Cerebellar cortex (tissue), 1 donor: ENCODE measurements at regions not wholly inside any gene's neighbourhood (a gene's known extent, or its start where the extent isn't known, plus 50 kb on each side); places are given as distances from the start of the nearest gene placed in this dataset.
"Not testable (repeated sequence)": the region's sequence is repeated elsewhere in the genome, so short reads cannot be mapped to it uniquely, and the experiment has no call there.

Source experiments
- DNase-seq: peaks from one replicate; pipeline ENCODE4 v3.0.0-alpha.2; 2015; ENCODE audit warnings: low spot score

DNA sequence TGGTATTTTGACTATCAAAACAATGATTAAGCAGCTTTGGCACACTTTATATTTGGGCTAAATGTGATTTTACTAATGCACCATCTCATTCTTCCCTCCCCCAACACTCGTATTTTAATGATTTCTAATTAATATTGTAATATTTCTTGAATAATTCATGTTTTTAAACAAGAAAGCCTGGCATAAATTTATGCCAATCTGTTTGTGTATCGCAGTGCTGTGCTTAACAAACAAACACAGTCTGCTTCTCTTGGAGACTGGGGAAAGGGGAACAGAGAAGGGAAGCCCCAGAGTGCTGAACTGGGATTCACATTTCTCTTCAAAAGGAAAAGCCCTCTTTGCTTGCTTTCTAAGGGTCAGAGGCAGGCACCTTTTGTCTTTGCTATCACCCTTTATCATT, 496.9 kb upstream of the STXBP6 start:
- no peak for DNase-seq

DNA sequence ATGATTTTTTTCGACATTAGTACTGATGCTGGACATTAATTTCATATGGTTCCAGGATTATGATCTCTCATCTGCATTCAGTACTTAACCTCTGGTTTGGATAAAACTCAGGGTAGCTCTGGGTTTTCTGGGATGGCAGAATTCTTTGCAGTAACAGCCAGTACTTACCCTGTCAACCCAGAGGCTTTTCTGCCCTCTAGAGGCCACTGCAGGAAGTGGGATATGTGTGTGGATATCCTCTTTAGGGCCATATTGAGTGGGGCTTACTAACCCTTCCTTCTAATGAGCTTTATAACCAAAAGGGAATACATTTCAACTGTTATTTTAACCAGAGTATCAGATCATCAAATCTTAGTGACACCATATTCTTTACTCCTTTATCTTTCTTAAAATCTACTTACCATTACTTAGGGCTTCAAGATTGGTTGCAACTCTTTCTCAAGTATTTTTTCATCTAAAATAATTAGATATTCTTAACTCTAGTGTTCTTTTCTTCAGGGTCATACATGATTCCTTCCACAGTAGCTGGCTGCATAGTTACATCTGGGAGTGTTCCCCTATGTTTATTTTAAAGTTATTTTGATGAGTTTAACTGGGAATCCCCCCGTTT, 488.0 kb upstream of the STXBP6 start:
- peak; percentile 21 for DNase-seq

DNA sequence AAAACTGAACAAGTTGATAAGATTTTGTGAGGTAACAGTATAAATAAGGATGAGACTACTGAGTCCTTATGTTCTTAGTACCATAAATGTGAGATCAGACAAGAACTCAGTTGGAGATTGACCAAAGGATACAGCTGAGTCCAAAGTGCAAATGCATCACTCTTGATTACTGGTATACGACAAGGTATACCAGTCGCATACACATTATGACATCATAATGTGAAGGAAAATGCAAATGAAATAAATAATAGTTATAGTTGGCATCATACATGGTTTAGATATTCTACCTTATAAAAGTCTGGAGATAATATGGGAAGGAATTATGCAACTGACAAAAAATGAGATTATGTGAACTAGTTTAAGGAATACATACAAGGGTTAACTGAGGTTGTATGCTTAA, 476.3 kb upstream of the STXBP6 start:
- DNase-seq, result no peak

DNA sequence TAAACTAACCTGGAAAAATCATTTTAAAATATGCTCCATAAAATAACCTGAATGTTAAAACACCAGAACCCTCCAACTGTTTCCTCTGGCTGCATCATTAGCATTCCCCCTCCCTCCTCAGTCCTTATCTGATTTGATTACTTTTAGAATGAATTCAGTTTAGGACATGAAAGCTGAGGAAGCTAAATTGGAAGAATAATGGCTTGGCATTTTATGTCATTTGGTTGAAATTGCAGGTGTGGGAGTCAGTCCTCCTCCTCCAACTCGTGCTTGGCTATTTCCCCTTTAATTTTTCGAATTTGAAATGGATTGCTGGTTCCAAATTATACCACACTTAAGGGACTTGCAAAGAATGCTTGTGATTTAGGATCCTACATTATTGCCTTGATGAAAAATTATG, 473.0 kb upstream of the STXBP6 start:
- no peak for DNase-seq

DNA sequence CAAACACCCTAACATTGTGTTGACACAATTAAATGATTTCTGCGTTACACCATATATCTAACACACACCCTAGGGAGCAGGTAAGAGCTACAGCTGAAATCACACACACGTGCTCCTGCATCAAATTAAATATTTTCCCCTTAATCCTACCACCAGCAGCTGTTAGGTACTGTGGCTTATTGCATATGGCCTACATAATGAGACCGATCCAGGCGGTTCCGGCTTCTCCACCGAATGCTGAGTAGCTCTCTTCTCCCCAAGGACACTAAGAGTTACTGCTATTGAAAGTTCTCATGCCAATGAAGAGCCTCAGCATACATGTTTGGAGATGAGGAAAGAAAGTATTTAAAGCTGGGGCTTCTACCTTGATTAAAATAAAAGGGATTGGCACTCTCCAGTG, 472.2 kb upstream of the STXBP6 start:
- no peak for DNase-seq

DNA sequence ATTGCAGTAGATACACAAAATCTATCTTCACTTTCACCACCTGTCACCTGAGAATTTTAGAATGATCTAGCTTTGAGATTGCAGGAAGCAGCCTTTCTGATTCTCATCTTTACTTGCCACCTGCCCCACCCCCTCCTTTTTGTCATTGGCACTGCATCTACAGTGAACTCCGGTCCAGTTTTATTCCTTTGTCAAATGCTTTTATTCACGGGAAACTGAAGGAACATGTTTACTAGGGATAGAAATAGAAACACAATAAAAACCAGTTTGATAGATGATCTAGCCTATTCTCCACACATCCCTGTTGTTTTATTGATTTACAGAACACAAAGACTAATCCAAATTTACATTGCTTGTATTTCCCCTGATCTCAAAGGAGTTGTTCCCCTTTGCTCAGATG, 471.7 kb upstream of the STXBP6 start:
- no peak for DNase-seq

DNA sequence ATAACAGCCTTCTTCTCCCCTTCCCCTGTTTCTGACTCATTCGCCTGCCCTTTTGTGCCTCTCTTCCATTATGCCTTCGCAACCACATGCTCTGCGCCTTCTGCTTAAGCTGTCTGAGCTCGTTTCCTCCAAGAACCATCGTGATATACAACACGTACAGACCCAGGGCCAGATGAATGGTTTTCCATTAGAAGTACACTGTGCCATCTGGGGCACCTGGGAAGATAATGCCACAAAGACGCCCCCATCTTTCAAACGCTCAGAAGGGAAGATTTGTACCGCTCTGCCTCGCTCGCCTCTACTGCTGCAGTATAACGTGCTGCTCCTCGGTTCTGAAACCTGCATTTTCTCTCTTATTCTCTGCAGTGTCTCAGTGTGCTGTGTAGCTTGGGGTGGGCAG, 470.9 kb upstream of the STXBP6 start:
- no peak for DNase-seq

DNA sequence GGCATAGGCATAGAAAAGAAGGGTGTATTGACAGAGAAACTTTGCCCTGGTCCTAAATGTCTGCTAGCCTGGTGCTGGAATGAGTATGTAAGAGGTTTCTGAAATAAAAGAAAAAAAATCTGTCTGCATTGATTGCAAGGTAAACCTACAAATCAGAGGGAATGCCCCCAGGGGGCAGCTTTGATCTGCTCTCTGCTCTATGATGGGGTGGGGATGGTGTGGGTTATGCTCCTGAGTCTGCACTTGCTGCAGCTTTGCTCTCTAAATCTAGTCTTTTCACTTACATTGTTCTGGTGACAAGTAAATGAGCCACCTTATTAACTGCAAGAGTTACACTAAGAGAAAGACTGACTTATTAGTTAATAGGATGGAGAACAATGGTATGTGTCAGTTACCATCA, 468.4 kb upstream of the STXBP6 start:
- no peak for DNase-seq

DNA sequence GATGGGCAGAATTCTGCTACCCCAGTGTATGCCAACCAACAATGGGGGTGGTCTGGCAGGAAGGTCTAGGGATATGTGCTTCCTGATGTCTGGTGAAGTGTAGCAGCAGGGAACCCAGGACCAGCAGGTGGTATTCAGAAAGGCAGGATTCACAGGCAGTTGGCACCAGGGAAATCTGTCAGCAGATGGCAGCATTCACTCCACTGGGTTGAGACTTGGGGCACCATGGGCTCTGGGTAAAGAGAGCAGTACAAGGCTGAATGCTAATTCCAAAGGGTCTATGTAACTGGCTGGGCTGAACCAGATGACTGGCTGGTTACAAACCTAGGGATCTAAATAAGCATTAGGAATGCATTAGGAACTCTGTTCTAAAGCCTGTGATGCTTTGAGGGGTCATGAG, 466.9 kb upstream of the STXBP6 start:
- no peak for DNase-seq

DNA sequence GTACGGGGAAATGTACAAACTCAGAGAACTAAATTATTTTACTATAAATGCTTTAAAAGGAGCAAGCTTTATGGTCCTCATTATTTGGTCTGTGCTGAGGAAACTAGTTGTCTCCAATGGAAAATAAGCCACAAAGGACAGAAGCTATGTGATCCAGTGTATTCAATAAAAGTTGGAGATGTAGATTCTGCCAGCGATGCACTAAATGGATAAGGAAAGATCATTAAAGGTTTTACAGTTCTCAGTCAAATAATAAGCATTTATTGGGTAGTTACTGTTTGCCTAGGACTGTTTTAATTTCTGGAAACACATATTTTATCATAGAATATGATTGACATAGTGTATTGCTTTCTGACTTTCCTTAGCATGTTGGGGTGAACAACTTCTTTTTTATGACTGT, 458.9 kb upstream of the STXBP6 start:
- no peak for DNase-seq

DNA sequence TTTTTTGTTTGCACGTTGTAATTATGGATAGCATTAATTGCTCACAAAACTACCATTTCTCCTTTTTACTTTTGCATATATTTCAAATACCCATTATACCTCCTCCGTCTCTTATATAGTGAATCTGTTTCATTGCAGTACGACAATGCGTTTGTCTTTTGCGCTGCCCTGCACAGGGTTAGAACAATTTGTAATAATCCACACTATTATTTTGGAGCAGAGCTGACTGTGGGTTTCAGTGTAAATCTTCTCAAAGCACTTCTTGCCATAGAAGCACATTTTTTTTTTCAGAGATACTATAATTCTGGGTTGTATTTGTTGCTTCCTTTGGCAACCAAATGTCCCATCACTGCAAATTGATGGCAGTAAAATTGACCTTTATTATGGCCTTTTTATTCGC, 451.8 kb upstream of the STXBP6 start:
- no peak for DNase-seq

DNA sequence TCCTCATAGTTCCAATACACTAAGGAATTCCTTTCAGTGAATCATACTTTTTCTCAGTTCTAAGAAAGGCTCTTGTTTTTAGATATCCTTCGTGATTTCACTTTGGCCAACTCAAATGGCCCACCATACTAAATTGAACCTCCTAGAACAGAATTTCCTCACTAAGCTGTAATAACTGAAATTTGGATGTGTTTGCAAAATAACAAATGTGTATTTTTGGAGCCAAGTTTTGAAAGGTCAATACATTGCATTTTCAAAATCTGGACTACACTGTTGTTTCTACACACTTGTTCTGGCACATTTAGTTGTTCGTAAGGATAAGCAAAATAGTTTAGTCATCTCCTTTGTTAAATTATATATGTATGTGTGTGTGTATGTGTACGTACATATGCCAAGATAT, 439.0 kb upstream of the STXBP6 start:
- DNase-seq, result no peak

DNA sequence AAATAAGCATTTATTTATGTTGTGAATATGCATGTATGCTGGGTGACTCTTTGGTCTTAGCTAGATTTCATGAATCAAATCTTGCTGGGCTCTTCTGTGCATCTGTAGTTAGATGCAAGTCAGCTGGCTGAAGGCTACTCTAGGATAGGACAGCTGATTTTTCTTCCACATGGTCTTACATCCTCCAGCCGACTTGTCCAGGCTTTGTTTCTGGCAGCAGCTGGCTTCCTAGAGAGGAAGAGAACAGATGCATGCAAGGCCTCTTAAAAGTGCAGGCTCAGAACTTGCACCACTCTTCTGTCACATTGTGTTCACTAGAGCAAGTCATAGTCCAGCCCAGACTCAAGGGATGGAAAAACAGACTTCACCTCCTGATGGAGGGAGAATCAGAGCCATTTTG, 435.4 kb upstream of the STXBP6 start:
- no peak for DNase-seq

DNA sequence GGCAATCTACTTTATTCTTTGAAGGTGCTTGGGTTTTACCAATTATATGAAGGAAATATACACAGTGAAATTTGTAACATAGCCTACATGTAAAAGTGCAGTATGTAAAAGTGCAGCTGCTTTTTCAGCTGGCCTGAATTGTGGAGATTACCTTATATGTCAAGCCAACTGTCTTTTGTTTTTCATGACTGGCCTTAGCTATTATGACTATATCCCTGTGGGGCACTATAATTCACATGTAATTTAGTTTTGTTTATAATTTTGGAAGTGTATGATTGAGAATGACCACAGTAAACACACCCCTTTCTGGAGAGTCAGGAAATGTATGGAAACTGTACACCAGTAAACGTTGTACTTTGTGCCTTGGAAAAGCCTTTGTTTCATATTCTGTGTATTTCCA, 435.0 kb upstream of the STXBP6 start:
- no peak for DNase-seq

DNA sequence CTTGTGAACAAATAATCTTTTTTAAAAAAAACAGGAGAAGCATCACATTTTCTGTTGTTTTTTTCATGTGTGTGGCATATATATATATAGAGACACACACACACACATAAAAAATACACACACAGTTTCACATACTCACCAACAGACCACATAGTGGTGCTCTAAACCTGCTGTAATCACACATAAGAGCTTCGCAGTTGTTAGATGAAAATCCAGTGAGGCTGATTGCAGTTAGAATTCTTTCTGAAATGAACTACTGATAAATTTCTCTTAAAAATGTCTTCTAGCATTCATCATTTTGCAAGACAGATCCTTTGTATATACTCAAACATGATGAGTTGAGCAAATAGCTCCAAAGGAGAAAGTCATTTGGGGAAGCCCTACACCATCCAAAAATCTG, 434.3 kb upstream of the STXBP6 start:
- peak; percentile 2 for DNase-seq

DNA sequence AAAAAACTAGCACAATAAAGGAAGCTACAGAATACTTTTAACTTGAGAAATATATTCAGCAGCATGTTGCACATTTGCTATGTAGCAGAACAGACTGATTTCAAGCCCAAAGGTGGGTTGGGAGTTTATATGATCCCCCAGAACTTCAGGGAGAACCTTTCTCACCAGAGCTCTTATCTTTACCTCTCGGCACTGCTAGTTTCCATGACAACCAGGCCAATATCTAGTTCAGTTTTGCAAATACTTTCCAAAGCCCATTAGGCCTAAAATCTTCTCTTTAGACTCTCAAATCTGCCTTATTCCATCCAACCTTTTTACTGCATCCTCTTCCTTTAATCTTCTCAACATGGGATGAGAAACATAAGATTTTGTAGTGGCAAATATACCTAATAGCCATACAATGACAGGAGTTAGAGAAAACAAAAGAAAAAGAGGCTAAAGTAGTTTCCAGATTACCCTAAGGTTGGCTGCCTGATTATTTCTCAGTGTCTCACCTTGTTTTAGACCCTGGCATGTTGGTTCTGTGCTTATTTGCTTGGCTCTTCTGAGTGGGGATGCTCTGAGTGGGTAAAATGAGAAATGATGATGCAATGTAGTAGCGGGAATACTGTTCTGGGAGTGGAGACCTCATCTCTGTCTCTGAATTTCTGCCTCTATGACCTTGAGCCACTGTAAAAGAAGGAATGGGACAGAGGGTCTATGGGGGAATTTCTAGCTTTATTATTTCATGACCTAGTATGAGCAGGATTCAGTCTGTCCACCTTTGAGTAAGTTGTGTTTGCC, 427.6 kb upstream of the STXBP6 start:
- DNase-seq, result no peak

DNA sequence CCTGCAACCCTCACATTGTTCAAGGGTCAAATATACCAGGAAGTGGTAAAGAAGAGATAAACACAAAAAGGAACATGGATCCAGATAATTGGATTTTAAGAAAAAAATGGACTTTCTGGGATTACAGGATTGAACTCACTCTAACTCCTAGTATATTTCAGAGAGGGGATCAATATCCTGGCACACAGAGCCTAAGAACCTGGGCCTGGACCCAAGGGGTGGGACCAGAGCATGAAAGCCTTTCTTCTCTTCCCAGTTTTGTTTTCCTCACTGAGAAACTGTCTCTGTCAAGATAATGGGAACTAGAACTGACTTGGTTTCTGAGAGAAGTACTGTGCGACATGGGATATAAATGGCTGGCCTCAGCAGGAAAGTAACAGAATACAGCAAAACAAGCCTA, 422.8 kb upstream of the STXBP6 start:
- DNase-seq, result no peak

DNA sequence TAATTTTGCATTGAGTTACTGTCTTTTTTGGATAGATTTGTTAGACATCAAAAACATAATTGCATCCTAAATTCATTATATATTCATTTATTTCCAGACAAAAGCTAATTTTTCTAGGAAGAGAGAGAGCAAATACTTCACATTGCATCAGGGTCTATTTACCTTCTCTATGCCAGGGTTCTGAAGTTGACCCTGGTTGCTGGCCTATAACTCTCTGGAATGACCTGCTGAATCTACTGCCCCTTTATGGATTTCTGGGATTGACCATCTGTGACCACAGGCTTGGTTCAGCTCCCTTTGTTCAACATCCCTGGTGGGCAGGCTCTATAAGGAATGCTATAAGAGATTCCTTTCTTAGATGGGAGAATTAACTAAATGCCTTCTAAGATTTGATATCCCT, 414.8 kb upstream of the STXBP6 start:
- DNase-seq, result no peak

DNA sequence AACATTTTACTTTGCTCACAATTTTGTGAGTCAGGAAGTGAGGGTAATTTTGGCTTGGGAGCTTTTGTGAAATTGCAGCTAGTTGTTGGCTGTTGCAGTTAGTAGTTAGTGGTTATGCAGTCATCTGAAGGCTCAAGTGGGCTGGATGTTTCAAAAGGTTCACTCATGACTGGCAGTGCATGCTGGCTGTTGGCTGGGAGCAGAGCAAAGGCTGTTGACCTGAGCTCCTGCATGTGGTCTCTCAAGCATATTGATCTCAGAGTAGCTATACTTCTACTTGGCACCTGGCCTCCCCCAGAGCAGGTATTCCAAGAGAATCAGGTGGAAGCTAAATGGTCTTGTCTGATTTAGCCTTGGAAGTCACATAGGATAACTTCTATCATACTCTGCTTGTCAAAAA, 414.1 kb upstream of the STXBP6 start:
- no peak for DNase-seq

DNA sequence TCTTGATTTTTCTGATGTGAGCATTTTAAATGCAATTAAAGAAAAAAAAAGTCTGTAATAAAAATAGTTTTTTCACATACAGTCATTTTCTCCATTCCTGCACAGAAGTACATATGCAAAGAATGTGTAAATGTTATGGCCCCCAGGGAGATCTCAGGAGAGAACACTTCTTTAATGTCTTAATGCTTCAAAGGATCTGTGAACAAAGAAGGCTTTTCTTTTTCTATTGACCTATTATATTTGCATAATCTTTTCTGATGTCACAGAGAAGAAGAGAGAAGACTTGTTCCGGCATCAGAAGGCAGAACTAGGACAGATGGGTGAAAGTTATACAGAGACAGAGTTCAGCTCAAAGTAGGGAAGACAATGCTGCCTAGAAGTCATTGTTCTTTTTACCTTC, 413.5 kb upstream of the STXBP6 start:
- DNase-seq, result no peak

DNA sequence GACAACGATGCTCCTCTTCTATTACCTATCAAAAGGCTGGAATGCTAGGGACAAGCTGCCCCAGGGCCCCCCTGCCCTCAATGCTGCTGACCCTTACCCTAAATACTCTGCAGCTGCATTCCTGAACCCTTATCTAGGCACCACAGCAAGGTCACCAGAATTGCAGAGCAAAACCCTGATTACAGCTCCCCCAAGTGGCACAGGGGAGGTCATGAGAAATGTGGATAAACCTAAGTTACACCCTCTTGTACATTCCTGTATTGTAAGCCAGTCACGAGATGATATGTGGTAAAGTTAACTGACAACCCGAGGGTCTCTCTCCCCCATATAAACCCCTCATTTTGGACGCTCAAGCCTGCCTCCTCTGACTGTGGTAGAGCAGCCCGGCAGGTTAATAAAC, 411.8 kb upstream of the STXBP6 start:
- DNase-seq, result no peak

DNA sequence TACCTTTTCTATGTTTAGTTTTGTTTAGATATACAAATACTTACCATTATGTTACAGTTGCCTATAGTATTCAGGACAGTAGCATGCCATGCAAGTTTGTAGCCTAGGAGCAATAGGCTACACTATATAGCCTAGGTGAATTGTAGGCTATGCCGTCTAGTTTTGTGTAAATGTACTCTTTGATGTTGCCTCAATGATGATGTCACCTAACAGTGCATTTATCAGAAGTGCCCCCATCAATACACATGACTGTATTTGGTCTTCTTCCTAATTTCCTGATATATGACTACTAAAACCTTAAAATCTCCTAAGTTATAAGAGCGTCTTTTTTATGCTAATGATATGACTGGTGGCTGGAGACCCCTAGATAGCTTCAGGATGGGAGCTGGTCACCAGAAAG, 394.4 kb upstream of the STXBP6 start:
- no peak for DNase-seq

DNA sequence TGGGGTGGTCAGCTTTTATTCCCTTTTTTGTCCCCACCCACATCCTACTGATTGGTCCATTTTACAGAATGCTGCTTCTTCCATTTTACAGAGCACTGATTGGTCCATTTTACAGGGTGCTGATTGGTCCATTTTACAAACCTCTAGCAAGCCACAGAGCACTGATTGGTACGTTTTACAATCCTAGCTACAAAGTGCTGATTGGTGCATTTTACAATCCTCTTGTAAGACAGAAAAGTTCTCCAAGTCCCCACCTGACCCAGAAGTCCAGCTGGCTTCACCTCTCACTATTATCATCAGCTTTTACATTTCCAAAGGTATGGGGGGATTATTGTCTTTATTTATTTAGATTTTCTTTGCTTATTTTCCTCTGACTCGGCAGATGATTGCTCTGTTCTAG, 390.4 kb upstream of the STXBP6 start:
- not testable (repeated sequence) for DNase-seq

DNA sequence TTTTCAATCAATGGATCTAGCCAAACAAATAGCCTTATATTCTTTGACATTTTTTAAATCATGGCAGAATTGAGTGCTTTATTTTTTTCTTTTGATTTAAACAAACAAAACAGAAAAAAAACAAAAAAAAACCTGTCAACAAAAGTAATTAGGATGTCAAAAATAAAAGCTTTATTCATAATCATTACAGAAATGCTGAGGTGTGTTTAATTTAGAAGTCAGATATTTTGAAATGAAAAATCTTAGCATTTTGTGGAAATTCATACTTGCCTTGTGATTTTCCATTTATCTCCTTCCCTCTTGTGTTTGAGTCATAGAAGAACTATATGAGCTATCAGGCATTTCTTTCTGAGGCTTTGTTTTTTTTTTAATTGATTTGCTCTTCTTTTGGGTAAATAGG, 387.0 kb upstream of the STXBP6 start:
- DNase-seq, result no peak
